GM12892 (cell line): ENCODE measurements at regions not wholly inside any gene's neighbourhood (a gene's known extent, or its start where the extent isn't known, plus 50 kb on each side); places are given as distances from the start of the nearest gene placed in this dataset.

ENCODE experiments used
- DNase-seq: peaks from one replicate; pipeline ENCODE4 v3.0.0; 2011; ENCODE audit not compliant: insufficient read length
- FAIRE-seq: peaks from 2 replicates; lab custom pipeline; 2011; peaks lifted over from hg19 to GRCh38; lab: Jason Lieb, UNC
- POLR2A ChIP-seq: IDR thresholded peaks from 2 replicates; pipeline ENCODE4 v1.6.1; 2011; ENCODE audit warnings: low read depth, low read length, control low read depth
- POLR2AphosphoS5 ChIP-seq: IDR thresholded peaks from 2 replicates; pipeline ENCODE4 v1.6.1; 2011; ENCODE audit warnings: low read depth, low read length, control low read depth
- TAF1 ChIP-seq: IDR thresholded peaks from 2 replicates; pipeline ENCODE4 v1.6.1; 2011; ENCODE audit warnings: low read depth, mild to moderate bottlenecking, control low read depth, low read length, borderline replicate concordance

- no peak for FAIRE-seq
- TF ChIP-seq POLR2A = no peak
- TF ChIP-seq TAF1 = no peak
- no peak for TF ChIP-seq POLR2AphosphoS5
Measured at GRCh38 chr11:112382561-112382960, 121.9 kb upstream of the PLET1 start.

GRCh38 chr11:112388496-112388895 is 127.8 kb upstream of the PLET1 start:
- no peak for DNase-seq
- TF ChIP-seq POLR2AphosphoS5 (no peak), TAF1 (no peak), POLR2A (no peak)
- FAIRE-seq = no peak

More at GRCh38 chr11:112382561-112382960, 121.9 kb upstream of the PLET1 start:
- no peak for DNase-seq

- TF ChIP-seq TAF1 (no peak), POLR2AphosphoS5 (no peak), POLR2A (no peak)
- FAIRE-seq = no peak
- DNase-seq = no peak
Measured at GRCh38 chr11:112391086-112391485, 130.4 kb upstream of the PLET1 start.

- DNase-seq (no peak), FAIRE-seq (no peak)
- TF ChIP-seq POLR2AphosphoS5 (no peak), POLR2A (no peak), TAF1 (no peak)
Measured at GRCh38 chr11:112392904-112393303, 132.2 kb upstream of the PLET1 start.

GRCh38 chr11:112394304-112394703 is 133.6 kb upstream of the PLET1 start:
- FAIRE-seq (no peak), DNase-seq (no peak)
- TF ChIP-seq POLR2A = no peak

- no peak for TF ChIP-seq TAF1
- no peak for TF ChIP-seq POLR2A
- no peak for TF ChIP-seq POLR2AphosphoS5
- no peak for FAIRE-seq
- DNase-seq = no peak
Measured at GRCh38 chr11:112396076-112396475, 135.4 kb upstream of the PLET1 start.

GRCh38 chr11:112398798-112399478 is 138.3 kb upstream of the PLET1 start:
- FAIRE-seq (peak; percentile 17), DNase-seq (no peak)
- TF ChIP-seq POLR2AphosphoS5 = no peak
- TF ChIP-seq TAF1 = no peak
- TF ChIP-seq POLR2A = no peak

- TF ChIP-seq POLR2A (no peak), POLR2AphosphoS5 (no peak), TAF1 (no peak)
- DNase-seq (no peak), FAIRE-seq (no peak)
Measured at GRCh38 chr11:112400476-112401014, 139.9 kb upstream of the PLET1 start.

GRCh38 chr11:112401036-112401769 is 140.5 kb upstream of the PLET1 start:
- DNase-seq (no peak), FAIRE-seq (no peak)
- TF ChIP-seq TAF1 = no peak
- TF ChIP-seq POLR2AphosphoS5 = no peak
- TF ChIP-seq POLR2A = no peak

- FAIRE-seq (no peak), DNase-seq (no peak)
- no peak for TF ChIP-seq TAF1
Measured at GRCh38 chr11:112403432-112403831, 142.8 kb upstream of the PLET1 start.

- DNase-seq (no peak), FAIRE-seq (no peak)
- TF ChIP-seq POLR2AphosphoS5 (no peak), TAF1 (no peak), POLR2A (no peak)
Measured at GRCh38 chr11:112404112-112404511, 143.5 kb upstream of the PLET1 start.

- FAIRE-seq = no peak
- TF ChIP-seq TAF1 = no peak
- no peak for TF ChIP-seq POLR2AphosphoS5
- TF ChIP-seq POLR2A = no peak
- DNase-seq = no peak
Measured at GRCh38 chr11:112408517-112408916, 147.9 kb upstream of the PLET1 start.

GRCh38 chr11:112410325-112410724 is 149.7 kb upstream of the PLET1 start:
- FAIRE-seq (no peak), DNase-seq (no peak)
- no peak for TF ChIP-seq POLR2AphosphoS5
- no peak for TF ChIP-seq TAF1
- no peak for TF ChIP-seq POLR2A
